SK-N-SH treated with all-trans-retinoic acid at 6 μM for 48 hours (cell line): ENCODE measurements at regions not wholly inside any gene's neighbourhood (a gene's known extent, or its start where the extent isn't known, plus 50 kb on each side); places are given as distances from the start of the nearest gene placed in this dataset.

Source experiments
- ARNTL ChIP-seq: fragments of 450-650 bp; formaldehyde crosslinking; IDR thresholded peaks from 2 replicates; pipeline ENCODE4 v1.5.0; 2020; ENCODE audit warnings: low read depth, mild to moderate bottlenecking, moderate library complexity, borderline replicate concordance
- OSR1 ChIP-seq: fragments of 250-450 bp; sonication (Bioruptor Pico); IDR thresholded peaks from 2 replicates; pipeline ENCODE4 v1.8.0; 2022; ENCODE audit warnings: moderate library complexity, mild to moderate bottlenecking, inconsistent platforms
- SNAI2 ChIP-seq: fragments of 250-450 bp; sonication (Bioruptor Pico); IDR thresholded peaks from 2 replicates; pipeline ENCODE4 v1.5.0; 2020; ENCODE audit warnings: mild to moderate bottlenecking, moderate library complexity
- TCF4 ChIP-seq: fragments of 250-450 bp; sonication (Bioruptor Pico); IDR thresholded peaks from 2 replicates; pipeline ENCODE4 v1.8.0; 2021; ENCODE audit warnings: mild to moderate bottlenecking, moderate library complexity, borderline replicate concordance
- TOX ChIP-seq: fragments of 250-450 bp; sonication (Bioruptor Pico); IDR thresholded peaks from 2 replicates; pipeline ENCODE4 v1.8.0; 2021; ENCODE audit warnings: mild to moderate bottlenecking, moderate library complexity, borderline replicate concordance
- ZFP3 ChIP-seq: fragments of 250-450 bp; sonication (Bioruptor Pico); IDR thresholded peaks from 2 replicates; pipeline ENCODE4 v1.5.0; 2020; ENCODE audit warnings: mild to moderate bottlenecking, moderate library complexity

DNA sequence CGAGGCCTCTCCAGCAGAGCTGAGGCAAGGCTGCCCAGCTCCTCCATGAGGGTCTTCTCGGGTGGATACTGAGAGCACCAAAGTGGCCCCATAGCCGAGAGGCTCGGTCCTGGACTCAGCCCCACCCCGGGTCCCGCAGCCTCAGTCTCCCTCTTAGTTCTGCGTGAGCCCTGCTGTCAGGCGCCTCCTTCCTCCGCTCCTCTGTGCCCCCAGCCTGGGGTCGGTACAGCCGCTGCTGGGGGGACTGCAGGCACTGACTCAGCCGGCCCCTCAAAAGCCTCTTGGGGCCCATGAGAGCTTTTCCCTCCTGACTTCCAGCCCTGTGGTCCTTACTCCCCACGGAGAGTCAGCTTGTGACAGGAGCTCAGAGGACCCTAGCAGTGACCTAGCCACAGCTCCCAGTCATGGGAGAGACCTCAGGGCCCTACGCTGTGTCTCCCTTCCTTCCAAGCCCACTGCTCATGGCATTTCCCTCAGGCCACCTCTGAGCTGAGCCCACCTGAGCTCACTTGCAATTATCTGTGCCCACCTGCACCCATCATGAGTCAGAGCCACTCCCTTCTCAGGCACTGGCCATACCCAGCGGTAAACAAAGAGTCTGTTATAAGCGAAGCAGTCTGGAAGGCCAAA lies 295.0 kb upstream of the RTL1 start:
- TF ChIP-seq TOX (CRISPR knock-in tag) (no peak), ZFP3 (CRISPR knock-in tag) (no peak), OSR1 (CRISPR knock-in tag) (no peak), SNAI2 (CRISPR knock-in tag) (no peak), TCF4 (CRISPR knock-in tag) (no peak), ARNTL (CRISPR knock-in tag) (no peak)
